Stimulated activated CD4-positive, alpha-beta T cell treated with anti-CD3 and anti-CD28 coated beads, Interleukin-1b, Interleukin-23, amount 100 ng/mL, for 4 hours (primary cell): ENCODE measurements at regions not wholly inside any gene's neighbourhood (a gene's known extent, or its start where the extent isn't known, plus 50 kb on each side); places are given as distances from the start of the nearest gene placed in this dataset.
"Not testable (repeated sequence)": the region's sequence is repeated elsewhere in the genome, so short reads cannot be mapped to it uniquely, and the experiment has no call there.

Experiments used
- DNase-seq, 2 donors: peaks; one replicate each; pipeline ENCODE4 v3.0.0-alpha.2; 2020; ENCODE audit warnings: low read depth in 2 of 2

GRCh38 chr3:5809586-5810246 is 622.2 kb downstream of the EDEM1 start:
- DNase-seq: no peak

DNA sequence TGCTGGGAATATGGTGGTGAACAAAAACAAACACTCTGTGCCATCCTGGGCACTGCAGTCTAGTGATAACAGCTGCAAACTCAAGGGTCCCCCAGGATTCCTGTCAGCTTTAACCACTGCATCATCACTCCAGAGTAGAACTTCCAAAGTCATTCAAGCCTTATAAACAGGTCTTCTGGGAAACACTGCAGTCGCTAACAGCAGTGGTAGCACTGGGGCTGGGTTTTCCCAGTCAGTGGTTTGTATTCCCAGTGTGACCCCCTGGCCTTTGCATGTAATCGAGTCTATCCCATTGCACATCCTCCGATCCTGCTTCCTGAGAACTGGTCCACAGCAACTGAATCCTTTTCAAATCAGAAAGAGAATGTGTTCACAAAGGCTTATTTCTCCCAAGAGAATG is 623.5 kb downstream of the EDEM1 start:
- DNase-seq: no peak

- no peak for DNase-seq
Measured at GRCh38 chr3:5813521-5813920, 626.0 kb downstream of the EDEM1 start.

DNA sequence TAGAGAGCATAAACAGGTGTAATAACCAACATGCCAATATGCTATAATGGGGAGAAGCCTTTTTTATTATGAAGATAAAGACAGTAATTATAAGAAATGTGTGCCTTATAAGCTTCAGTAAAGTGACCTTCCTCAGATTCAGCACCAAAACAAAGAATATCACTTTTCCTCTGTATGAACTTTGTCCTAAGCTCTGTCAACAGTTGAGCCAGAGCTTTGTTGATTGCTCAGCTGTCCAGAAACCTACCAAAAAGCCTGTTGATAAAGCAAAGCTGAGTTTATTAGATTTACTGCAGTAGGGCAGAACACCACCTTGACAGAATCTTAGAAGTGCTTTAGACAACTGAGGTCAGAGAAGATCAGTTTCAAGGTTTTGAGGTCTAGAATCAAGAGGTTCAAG is 635.3 kb downstream of the EDEM1 start:
- no peak for DNase-seq

GRCh38 chr3:5826467-5826866 is 639.0 kb downstream of the EDEM1 start:
- DNase-seq: no peak

GRCh38 chr3:5828251-5828650 is 640.7 kb downstream of the EDEM1 start:
- DNase-seq: no peak

DNA sequence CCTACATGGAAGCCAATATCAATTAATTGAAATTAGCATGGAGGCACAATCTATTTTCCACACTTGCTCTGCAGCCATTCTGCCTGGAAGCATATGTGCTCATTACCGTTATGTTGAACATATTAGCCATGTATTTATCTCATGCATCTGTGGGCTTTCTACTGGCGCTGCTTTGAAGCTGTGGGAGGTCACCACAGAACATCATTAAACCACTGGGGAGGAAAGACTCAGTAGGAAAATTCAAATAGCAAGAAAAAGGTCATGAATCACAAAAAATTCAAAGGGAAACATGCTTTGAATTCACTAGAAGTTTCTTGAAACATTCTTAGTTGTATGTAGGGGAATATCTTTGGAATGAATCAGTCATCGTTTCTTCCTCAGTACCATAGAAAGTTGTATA is 652.5 kb downstream of the EDEM1 start:
- DNase-seq: no peak

GRCh38 chr3:5841599-5841998 is 654.1 kb downstream of the EDEM1 start:
- no peak for DNase-seq

- no peak for DNase-seq
Measured at GRCh38 chr3:5846261-5846660, 658.8 kb downstream of the EDEM1 start.

DNA sequence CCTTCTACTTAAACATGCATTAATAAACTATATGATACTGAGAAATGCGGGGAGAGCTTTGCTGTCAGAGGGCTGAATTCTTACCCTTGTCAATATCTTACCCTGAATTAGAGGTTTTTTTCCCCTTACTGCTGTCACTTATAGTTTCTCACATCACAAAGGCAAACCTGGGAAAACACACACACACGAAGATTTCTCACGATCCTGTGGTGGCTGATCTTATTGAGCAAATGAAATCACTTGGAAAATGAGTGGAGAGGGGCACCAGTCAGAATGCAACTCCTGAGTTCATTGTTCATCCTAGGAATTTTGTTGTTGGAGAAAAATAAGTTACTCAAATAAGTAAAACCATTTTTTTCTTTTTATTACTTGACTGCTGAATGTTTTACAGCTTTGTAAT is 673.6 kb downstream of the EDEM1 start:
- no peak for DNase-seq

DNA sequence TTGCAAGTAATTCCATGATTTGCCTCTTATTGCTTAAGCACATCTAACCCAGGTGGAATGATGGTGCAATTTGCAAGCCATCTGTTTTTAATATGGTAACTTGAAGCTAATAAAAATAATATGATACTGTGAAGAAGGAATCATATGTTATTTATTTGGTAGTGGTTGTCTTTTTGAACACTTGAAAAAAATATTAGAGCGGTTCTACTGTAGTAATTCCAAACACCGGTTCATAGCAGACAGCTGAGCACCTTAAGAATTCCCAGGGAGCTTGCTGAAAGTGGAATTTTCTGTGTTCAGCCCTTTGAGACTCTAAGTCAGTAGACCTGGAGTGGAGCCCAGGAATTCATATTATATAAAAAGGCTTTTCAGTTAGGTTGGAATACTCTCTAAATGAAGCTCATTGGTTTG is 687.4 kb downstream of the EDEM1 start:
- DNase-seq: no peak

DNA sequence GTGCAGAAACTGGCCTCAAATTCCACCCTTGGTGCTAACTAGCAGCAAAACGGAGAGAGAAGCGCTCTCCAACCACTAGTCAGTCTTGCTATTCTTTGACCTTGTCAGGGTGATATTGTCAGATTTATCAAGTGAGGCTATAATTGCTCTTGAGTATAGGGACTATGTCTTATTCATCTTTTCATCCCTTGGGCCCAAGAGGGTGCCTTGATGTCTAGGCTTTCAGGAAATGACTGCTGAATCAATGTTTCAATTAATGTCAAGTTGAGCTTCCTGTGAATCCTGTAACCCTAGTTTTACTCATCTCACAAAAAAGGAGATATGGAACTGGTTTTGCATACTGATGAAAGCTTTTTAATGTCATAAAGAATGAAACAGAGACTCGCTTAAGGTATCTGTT is 701.3 kb downstream of the EDEM1 start:
- no peak for DNase-seq

DNA sequence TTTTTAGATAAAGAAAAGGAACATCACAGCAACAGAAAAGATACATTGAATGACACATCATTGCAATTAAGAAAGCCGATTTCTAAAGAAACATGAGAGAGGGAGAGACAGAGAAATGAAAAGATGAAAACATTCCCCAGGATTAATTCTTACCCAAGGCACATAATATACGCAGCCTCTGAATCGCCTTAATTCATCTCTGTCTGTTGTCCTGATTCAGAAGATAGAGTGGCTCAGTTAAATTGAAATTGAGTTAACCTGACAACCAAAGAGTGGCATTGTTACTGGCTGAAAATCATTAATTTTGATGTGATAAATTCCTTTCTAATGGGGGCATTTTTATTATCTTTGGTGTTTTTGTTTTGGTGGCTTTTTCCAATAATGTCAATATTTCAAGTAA is 701.9 kb downstream of the EDEM1 start:
- DNase-seq: no peak

- no peak for DNase-seq
Measured at GRCh38 chr3:5891711-5892110, 704.2 kb downstream of the EDEM1 start.

DNA sequence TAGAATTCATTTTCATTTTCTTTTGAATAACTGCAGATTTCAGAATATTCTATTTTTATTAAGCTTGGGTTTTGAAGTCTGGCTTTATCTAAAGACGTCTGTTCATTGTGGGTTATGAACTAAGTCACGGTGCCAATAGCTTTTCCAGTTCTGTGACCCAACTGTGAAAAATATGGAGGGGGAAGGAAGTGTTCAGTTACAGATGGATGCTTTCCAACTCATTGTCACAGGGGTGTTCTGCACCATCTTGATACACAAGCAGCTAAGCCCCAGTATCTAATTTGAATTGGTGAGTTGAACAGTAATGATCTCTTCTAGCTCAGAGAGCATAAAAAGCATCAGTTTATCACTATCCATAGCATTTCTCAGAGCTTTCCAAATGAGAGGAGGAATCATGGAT is 710.6 kb downstream of the EDEM1 start:
- no peak for DNase-seq

GRCh38 chr3:5899014-5899761 is 711.7 kb downstream of the EDEM1 start:
- DNase-seq: no peak

GRCh38 chr3:5917932-5918331 is 730.4 kb downstream of the EDEM1 start:
- DNase-seq: no peak

DNA sequence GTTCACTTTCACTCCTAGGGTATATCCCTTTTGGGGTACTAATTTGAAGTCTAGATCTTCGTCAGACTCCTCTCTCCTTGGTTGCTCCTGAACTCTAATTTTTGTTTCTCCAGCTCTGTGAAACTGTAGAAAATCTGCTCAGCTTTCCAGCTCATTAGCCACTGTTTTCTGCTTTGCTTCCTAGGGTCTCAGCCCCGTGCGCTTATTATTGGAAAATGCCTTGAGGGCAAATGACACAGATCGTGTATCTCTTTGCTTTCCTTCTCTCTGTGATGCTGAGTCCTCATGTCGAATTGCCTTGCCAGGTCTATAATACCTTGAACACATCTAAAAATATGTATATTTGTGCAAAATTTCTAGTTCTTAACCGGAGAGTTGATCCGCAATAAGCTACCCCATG is 731.1 kb downstream of the EDEM1 start:
- DNase-seq: no peak

DNA sequence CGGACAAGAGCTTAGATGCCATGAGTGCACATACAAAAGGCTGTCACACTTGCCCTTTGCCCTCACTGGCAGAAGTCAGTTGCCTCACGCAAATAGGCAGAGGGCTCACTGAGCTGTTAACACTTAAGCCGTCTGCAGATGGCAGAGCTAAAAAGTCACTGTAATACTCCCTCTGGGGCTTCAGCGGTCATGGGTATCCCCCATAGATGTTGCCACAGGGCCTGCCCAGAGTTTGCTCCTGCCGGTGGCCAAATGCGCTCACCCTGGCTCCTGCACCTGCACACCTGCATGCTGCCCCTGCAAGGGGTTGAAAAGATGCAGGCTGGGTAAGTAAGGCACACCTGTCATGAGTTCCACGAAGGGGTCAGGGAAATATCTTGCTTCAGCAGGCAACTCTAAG is 741.5 kb downstream of the EDEM1 start:
- no peak for DNase-seq

DNA sequence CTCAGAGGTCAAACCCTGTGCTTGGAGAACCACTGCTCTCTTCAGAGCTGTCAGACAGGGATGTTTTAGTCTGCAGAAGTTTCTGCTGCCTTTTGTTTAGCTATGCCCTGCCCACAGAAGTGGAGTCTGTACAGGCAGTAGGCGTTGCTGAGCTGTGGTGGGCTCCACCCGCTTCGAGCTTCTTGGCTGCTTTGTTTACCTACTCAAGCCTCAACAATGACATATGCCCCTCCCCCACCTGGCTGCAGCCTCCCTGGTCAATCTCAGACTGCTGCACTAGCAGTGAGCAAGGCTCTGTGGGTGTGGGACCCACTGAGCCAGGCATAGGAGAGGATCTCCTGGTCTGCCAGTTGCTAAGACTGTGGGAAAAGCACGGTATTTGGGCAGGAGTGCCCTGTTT is 756.6 kb downstream of the EDEM1 start:
- not testable (repeated sequence) for DNase-seq

- no peak for DNase-seq
Measured at GRCh38 chr3:5948084-5948483, 760.6 kb downstream of the EDEM1 start.

DNA sequence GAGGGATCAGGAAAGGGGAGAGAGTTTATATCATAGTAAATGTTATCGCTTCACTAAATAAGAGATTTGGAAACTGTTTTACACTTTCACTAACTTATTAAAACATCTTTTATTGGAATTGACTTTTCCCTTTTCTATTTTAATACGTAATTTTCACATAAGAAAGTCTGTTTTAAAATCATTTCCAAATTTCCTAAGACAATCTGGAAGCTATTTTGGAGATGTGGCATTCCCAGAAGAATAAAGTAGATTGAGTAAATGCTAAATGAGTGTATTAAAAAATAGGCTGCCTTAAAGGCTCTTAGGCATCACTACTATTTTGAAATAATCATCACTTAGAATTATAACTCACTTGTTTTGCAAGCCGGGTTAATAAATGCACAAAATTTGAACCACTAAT is 763.5 kb downstream of the EDEM1 start:
- DNase-seq: no peak

DNA sequence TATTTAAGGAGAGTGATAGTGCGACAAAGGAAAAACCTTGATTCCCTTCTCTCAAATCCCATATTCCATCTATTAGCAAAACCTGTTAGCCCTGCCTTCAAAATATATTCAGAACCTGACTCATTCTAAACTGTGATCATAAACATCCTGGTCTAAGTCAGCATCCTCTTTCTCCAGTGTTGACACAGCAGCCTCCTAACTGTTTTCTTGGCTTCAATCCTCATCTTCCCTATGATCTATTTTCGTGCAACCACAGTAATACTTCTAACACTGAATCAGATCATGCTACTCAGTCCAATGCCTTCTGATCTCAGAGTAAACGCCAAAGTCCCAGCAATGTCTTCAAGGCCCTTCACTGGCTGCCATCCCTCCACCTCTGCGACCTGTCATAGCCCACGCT is 785.1 kb downstream of the EDEM1 start:
- no peak for DNase-seq
